ENCODE measurements at regions not wholly inside any gene's neighbourhood (a gene's known extent, or its start where the extent isn't known, plus 50 kb on each side); places are given as distances from the start of the nearest gene placed in this dataset.

DNA sequence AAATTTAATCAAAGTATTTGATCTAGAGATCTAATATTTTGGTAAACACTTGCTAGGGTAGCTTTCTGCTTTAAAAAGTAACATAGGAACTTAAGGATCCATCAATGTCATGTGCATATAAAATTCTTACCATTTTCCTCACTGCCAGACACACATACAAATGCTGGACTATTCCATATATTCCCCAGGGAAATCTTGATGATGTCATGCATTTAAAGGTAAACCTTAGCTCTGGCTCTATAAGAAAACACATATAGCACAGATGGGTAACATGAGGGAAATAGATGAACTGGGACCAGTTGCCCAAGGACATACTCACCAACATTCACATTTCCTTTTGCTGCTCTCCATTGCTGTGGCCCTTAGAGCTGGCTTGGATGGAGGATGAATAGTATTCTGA is 79.1 kb upstream of the FMNL2 start:
- TF ChIP-seq TCF7L2 (IDR thresholded peaks at IDR 0.05; ENCODE audit: low read depth, low read length) = no peak
- TF ChIP-seq, protein P1, sequence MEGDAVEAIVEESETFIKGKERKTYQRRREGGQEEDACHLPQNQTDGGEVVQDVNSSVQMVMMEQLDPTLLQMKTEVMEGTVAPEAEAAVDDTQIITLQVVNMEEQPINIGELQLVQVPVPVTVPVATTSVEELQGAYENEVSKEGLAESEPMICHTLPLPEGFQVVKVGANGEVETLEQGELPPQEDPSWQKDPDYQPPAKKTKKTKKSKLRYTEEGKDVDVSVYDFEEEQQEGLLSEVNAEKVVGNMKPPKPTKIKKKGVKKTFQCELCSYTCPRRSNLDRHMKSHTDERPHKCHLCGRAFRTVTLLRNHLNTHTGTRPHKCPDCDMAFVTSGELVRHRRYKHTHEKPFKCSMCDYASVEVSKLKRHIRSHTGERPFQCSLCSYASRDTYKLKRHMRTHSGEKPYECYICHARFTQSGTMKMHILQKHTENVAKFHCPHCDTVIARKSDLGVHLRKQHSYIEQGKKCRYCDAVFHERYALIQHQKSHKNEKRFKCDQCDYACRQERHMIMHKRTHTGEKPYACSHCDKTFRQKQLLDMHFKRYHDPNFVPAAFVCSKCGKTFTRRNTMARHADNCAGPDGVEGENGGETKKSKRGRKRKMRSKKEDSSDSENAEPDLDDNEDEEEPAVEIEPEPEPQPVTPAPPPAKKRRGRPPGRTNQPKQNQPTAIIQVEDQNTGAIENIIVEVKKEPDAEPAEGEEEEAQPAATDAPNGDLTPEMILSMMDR (IDR thresholded peaks at IDR 0.05) = no peak
- TF ChIP-seq POLR2AphosphoS5 (IDR thresholded peaks at IDR 0.05; ENCODE audit: low read depth, low read length) = no peak
